HL-60/S4 treated with phorbol 12-myristate 13-acetate at 8.2 ng/mL for 4 days and 3 days (cell line): ENCODE measurements at regions not wholly inside any gene's neighbourhood (a gene's known extent, or its start where the extent isn't known, plus 50 kb on each side); places are given as distances from the start of the nearest gene placed in this dataset.
"Not testable (repeated sequence)": the region's sequence is repeated elsewhere in the genome, so short reads cannot be mapped to it uniquely, and the experiment has no call there.

Experiments
- in situ Hi-C: fragments of 300-500 bp; cut with MboI; formaldehyde crosslinking; loops from 2 replicates; pipeline ENCODE4 v1.15.0; 2022; ENCODE audit warnings: low sequenced_read_pairs

- in situ Hi-C loops = no loop called here
These were observed 249.8 kb upstream of the UBASH3B start for GRCh38 chr11:122405547-122406341.

- in situ Hi-C loops = no loop called here
These were observed 251.0 kb upstream of the UBASH3B start for GRCh38 chr11:122404571-122404970.

- in situ Hi-C loops = not testable (repeated sequence)
These were observed 253.9 kb upstream of the UBASH3B start for GRCh38 chr11:122401581-122401980.

- in situ Hi-C loops = no loop called here
These were observed 256.1 kb upstream of the UBASH3B start for GRCh38 chr11:122399375-122399774.

GRCh38 chr11:122398851-122399250, 256.7 kb upstream of the UBASH3B start:
- in situ Hi-C loops = no loop called here

GRCh38 chr11:122398167-122398566, 257.4 kb upstream of the UBASH3B start:
- in situ Hi-C loops = no loop called here

- in situ Hi-C loops = no loop called here
These were observed 260.2 kb upstream of the UBASH3B start for GRCh38 chr11:122395282-122395681.

- in situ Hi-C loops = no loop called here
These were observed 261.2 kb upstream of the UBASH3B start for GRCh38 chr11:122394313-122394712.

- in situ Hi-C loops = no loop called here
These were observed 262.2 kb upstream of the UBASH3B start for GRCh38 chr11:122393209-122393860.

- in situ Hi-C loops = no loop called here
These were observed 263.0 kb upstream of the UBASH3B start for GRCh38 chr11:122392508-122392907.

- in situ Hi-C loops = no loop called here
These were observed 264.5 kb upstream of the UBASH3B start for GRCh38 chr11:122391049-122391448.

- in situ Hi-C loops = no loop called here
These were observed 267.2 kb upstream of the BLID start for GRCh38 chr11:122383186-122383585.

GRCh38 chr11:122375687-122376399, 259.8 kb upstream of the BLID start:
- in situ Hi-C loops = no loop called here

GRCh38 chr11:122368796-122369195, 252.8 kb upstream of the BLID start:
- in situ Hi-C loops = no loop called here

GRCh38 chr11:122367809-122368231, 251.8 kb upstream of the BLID start:
- in situ Hi-C loops = no loop called here

GRCh38 chr11:122365610-122366360, 249.8 kb upstream of the BLID start:
- in situ Hi-C loops = no loop called here

GRCh38 chr11:122363296-122363695, 247.3 kb upstream of the BLID start:
- in situ Hi-C loops = no loop called here

GRCh38 chr11:122362381-122362780, 246.4 kb upstream of the BLID start:
- in situ Hi-C loops = no loop called here

GRCh38 chr11:122360875-122361274, 244.9 kb upstream of the BLID start:
- in situ Hi-C loops = no loop called here

GRCh38 chr11:122359081-122359571, 243.1 kb upstream of the BLID start:
- in situ Hi-C loops = no loop called here

GRCh38 chr11:122358292-122358691, 242.3 kb upstream of the BLID start:
- in situ Hi-C loops = no loop called here
